ENCODE measurements at regions not wholly inside any gene's neighbourhood (a gene's known extent, or its start where the extent isn't known, plus 50 kb on each side); places are given as distances from the start of the nearest gene placed in this dataset.
"Not testable (repeated sequence)": the region's sequence is repeated elsewhere in the genome, so short reads cannot be mapped to it uniquely, and the experiment has no call there.

- DNase-seq = no peak
Observed at GRCh38 chr5:85173469-85173868, 788.8 kb upstream of the EDIL3 start.

- no peak for DNase-seq
Observed at GRCh38 chr5:85182344-85182743, 797.7 kb upstream of the EDIL3 start.

- no peak for DNase-seq
Observed at GRCh38 chr5:85204289-85204688, 819.6 kb upstream of the EDIL3 start.

- no peak for DNase-seq
Observed at GRCh38 chr5:85205430-85205829, 820.8 kb upstream of the EDIL3 start.

GRCh38 chr5:85225388-85225787 lies 840.7 kb upstream of the EDIL3 start:
- no peak for DNase-seq

GRCh38 chr5:85249204-85249603 lies 864.5 kb upstream of the EDIL3 start:
- no peak for DNase-seq

GRCh38 chr5:85263125-85263524 lies 878.4 kb upstream of the EDIL3 start:
- no peak for DNase-seq

GRCh38 chr5:85266692-85267091 lies 882.0 kb upstream of the EDIL3 start:
- no peak for DNase-seq

GRCh38 chr5:85268194-85268593 lies 883.5 kb upstream of the EDIL3 start:
- DNase-seq = no peak

GRCh38 chr5:85278193-85278592 lies 893.5 kb upstream of the EDIL3 start:
- peak; percentile 24 for DNase-seq

- DNase-seq = no peak
Observed at GRCh38 chr5:85288914-85289313, 904.2 kb upstream of the EDIL3 start.

- DNase-seq = peak; percentile 16
Observed at GRCh38 chr5:85293145-85293785, 908.6 kb upstream of the EDIL3 start.

GRCh38 chr5:85304524-85304923 lies 919.8 kb upstream of the EDIL3 start:
- DNase-seq = no peak

- no peak for DNase-seq
Observed at GRCh38 chr5:85305766-85306165, 921.1 kb upstream of the EDIL3 start.

- no peak for DNase-seq
Observed at GRCh38 chr5:85311536-85311935, 926.9 kb upstream of the EDIL3 start.

GRCh38 chr5:85320495-85320894 lies 935.8 kb upstream of the EDIL3 start:
- no peak for DNase-seq

- no peak for DNase-seq
Observed at GRCh38 chr5:85333276-85333675, 948.6 kb upstream of the EDIL3 start.

GRCh38 chr5:85337435-85337834 lies 952.8 kb upstream of the EDIL3 start:
- peak; percentile 8 for DNase-seq

GRCh38 chr5:85340790-85341189 lies 956.1 kb upstream of the EDIL3 start:
- no peak for DNase-seq

GRCh38 chr5:85345818-85346217 lies 961.1 kb upstream of the EDIL3 start:
- DNase-seq = no peak

GRCh38 chr5:85357309-85357708 lies 972.6 kb upstream of the EDIL3 start:
- no peak for DNase-seq

GRCh38 chr5:85375525-85375924 lies 990.8 kb upstream of the EDIL3 start:
- peak; percentile 70 for DNase-seq

GRCh38 chr5:85388770-85389169 lies 1004.1 kb upstream of the EDIL3 start:
- no peak for DNase-seq

- DNase-seq = not testable (repeated sequence)
Observed at GRCh38 chr5:85392309-85392708, 1007.6 kb upstream of the EDIL3 start.

GRCh38 chr5:85395526-85395925 lies 1010.8 kb upstream of the EDIL3 start:
- no peak for DNase-seq

GRCh38 chr5:85397451-85397850 lies 1012.8 kb upstream of the EDIL3 start:
- no peak for DNase-seq

Measured in OCI-M1 (cell line).